Astrocyte (in vitro differentiated cells and primary cell): ENCODE measurements at regions not wholly inside any gene's neighbourhood (a gene's known extent, or its start where the extent isn't known, plus 50 kb on each side); places are given as distances from the start of the nearest gene placed in this dataset.

Experiments used
- DNase-seq: peaks from one replicate; pipeline ENCODE4 v3.0.0-alpha.2; 2010; ENCODE audit warnings: low read depth
- FAIRE-seq: peaks from 2 replicates; lab custom pipeline; 2011; peaks lifted over from hg19 to GRCh38; lab: Jason Lieb, UNC
- H2AFZ ChIP-seq: 2 replicates; pipeline ENCODE4 v1.6.0; 2012; ENCODE audit warnings: low read depth, low read length, inconsistent platforms
- H3K27ac ChIP-seq: 2 replicates; pipeline ENCODE4 v1.5.1; 2011; ENCODE audit warnings: low read depth, low read length, inconsistent platforms
- H3K27me3 ChIP-seq: 2 replicates; pipeline ENCODE4 v1.6.0; 2011; ENCODE audit warnings: low read length, inconsistent platforms; ENCODE audit not compliant: insufficient read depth
- H3K36me3 ChIP-seq: 2 replicates; pipeline ENCODE4 v1.5.1; 2011; ENCODE audit warnings: low read length, inconsistent platforms; ENCODE audit not compliant: insufficient read depth
- H3K4me1 ChIP-seq: 2 replicates; pipeline ENCODE4 v1.5.1; 2011; ENCODE audit warnings: low read length, inconsistent platforms; ENCODE audit not compliant: insufficient read depth
- H3K4me2 ChIP-seq: 2 replicates; pipeline ENCODE4 v1.6.0; 2012; ENCODE audit warnings: low read length, inconsistent platforms
- H3K4me3 ChIP-seq: 2 replicates; pipeline ENCODE4 v1.5.1; 2011; ENCODE audit warnings: low read depth, mild to moderate bottlenecking, low read length, inconsistent platforms; ENCODE audit not compliant: insufficient read depth
- H3K79me2 ChIP-seq: 2 replicates; pipeline ENCODE4 v1.6.0; 2012; ENCODE audit warnings: mild to moderate bottlenecking, low read length, inconsistent platforms; ENCODE audit not compliant: insufficient read depth
- H3K9ac ChIP-seq: 2 replicates; pipeline ENCODE4 v1.6.0; 2012; ENCODE audit warnings: mild to moderate bottlenecking, low read length, inconsistent platforms
- H3K9me3 ChIP-seq: 2 replicates; pipeline ENCODE4 v1.5.1; 2012; ENCODE audit warnings: low read depth, mild to moderate bottlenecking, low read length, inconsistent platforms; ENCODE audit not compliant: insufficient read depth
- H4K20me1 ChIP-seq: 2 replicates; pipeline ENCODE4 v1.6.0; 2012; ENCODE audit warnings: low read length, inconsistent platforms; ENCODE audit not compliant: insufficient read depth
- H3K27ac Mint-ChIP-seq: one replicate; pipeline ENCODE4 v1.8.0; 2021; ENCODE audit warnings: mild to moderate bottlenecking, mixed read lengths; ENCODE audit not compliant: unreplicated experiment
- H3K27me3 Mint-ChIP-seq: one replicate; pipeline ENCODE4 v1.8.0; 2021; ENCODE audit warnings: low read depth, mixed read lengths; ENCODE audit not compliant: unreplicated experiment
- H3K36me3 Mint-ChIP-seq: one replicate; pipeline ENCODE4 v1.8.0; 2021; ENCODE audit warnings: low read depth, mixed read lengths; ENCODE audit not compliant: unreplicated experiment
- H3K4me1 Mint-ChIP-seq: one replicate; pipeline ENCODE4 v1.8.0; 2021; ENCODE audit warnings: low read depth, mixed read lengths; ENCODE audit not compliant: unreplicated experiment
- H3K4me3 Mint-ChIP-seq: one replicate; pipeline ENCODE4 v1.8.0; 2021; ENCODE audit warnings: mild to moderate bottlenecking, moderate library complexity, mixed read lengths; ENCODE audit not compliant: unreplicated experiment
- H3K9me3 Mint-ChIP-seq: one replicate; pipeline ENCODE4 v1.8.0; 2021; ENCODE audit warnings: mild to moderate bottlenecking, mixed read lengths; ENCODE audit not compliant: unreplicated experiment
- EZH2 ChIP-seq: IDR thresholded peaks from 2 replicates; pipeline ENCODE4 v1.6.1; 2012; ENCODE audit warnings: mild to moderate bottlenecking, low read length, inconsistent platforms; ENCODE audit not compliant: insufficient read depth
- TF ChIP-seq, protein P1 (sequence below): IDR thresholded peaks from 2 replicates; pipeline ENCODE4 v1.5.1; 2011; ENCODE audit warnings: low read depth, mild to moderate bottlenecking, inconsistent platforms, low read length, moderate library complexity; ENCODE audit not compliant: insufficient read depth

DNA sequence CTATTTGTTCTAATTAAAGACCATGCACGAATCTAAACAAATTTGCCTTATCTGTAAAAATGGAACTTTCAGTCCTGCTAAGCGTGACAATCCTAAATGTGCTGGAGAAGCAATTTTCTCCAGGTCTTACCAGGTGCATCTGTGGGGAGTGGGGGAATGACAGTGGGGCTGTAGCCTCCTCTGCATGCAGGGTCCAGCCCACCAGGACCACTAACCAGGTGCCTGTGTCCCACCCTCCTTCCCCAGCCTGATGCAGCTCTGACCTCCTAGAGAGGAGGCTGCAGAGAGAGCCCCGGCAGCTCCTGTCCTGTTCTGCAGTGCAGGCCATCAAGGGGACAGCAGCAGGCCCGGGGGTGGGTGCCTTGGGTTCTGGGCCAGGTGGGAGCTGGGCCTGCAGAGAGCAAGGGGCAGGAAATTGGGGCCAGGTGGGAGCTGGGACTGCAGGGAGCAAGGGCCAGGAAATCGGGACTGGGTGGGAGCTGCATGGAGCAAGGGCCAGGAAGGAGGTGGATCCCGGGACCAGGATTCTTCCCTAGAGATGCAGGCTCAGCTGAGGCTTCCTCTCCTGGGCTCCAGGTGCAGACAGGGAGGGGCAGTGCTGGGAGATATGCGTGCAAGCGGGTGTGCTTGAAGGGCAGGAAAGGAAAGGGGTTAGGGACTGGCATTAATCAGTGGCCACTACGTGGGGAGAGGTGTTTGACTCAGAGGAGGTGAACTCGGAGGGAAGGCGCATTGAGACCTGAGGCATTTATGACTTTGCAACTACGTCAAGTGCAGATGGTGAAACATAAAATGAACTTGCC is 185.3 kb downstream of the ANKRD30B start:
- H3K4me1 Mint-ChIP-seq: no peaks in the 10 kb centered on the region
- DNase-seq: no peak
- H3K79me2 ChIP-seq: no peaks in the 10 kb centered on the region
- H3K4me3 Mint-ChIP-seq: no peak overlapping the region
- TF ChIP-seq EZH2: no peak
- TF ChIP-seq, protein P1, sequence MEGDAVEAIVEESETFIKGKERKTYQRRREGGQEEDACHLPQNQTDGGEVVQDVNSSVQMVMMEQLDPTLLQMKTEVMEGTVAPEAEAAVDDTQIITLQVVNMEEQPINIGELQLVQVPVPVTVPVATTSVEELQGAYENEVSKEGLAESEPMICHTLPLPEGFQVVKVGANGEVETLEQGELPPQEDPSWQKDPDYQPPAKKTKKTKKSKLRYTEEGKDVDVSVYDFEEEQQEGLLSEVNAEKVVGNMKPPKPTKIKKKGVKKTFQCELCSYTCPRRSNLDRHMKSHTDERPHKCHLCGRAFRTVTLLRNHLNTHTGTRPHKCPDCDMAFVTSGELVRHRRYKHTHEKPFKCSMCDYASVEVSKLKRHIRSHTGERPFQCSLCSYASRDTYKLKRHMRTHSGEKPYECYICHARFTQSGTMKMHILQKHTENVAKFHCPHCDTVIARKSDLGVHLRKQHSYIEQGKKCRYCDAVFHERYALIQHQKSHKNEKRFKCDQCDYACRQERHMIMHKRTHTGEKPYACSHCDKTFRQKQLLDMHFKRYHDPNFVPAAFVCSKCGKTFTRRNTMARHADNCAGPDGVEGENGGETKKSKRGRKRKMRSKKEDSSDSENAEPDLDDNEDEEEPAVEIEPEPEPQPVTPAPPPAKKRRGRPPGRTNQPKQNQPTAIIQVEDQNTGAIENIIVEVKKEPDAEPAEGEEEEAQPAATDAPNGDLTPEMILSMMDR: no peak
- H3K9me3 Mint-ChIP-seq: peaks cover 11% of the 10 kb centered on the region
- no peaks in the 10 kb centered on the region for H3K36me3 ChIP-seq
- H3K9me3 ChIP-seq: peaks cover 9% of the 10 kb centered on the region
- H3K27me3 Mint-ChIP-seq: peaks cover 14% of the 10 kb centered on the region
- H3K4me1 ChIP-seq: no peaks in the 10 kb centered on the region
- H3K9ac ChIP-seq: no peak overlapping the region
- no peak overlapping the region for H3K4me2 ChIP-seq
- no peak overlapping the region for H3K27ac Mint-ChIP-seq
- FAIRE-seq: no peak
- H3K36me3 Mint-ChIP-seq: no peaks in the 10 kb centered on the region
- H2AFZ ChIP-seq: no peak overlapping the region
- H4K20me1 ChIP-seq: no peaks in the 10 kb centered on the region
- H3K4me3 ChIP-seq: no peak overlapping the region
- H3K27me3 ChIP-seq: no peaks in the 10 kb centered on the region
- no peak overlapping the region for H3K27ac ChIP-seq

DNA sequence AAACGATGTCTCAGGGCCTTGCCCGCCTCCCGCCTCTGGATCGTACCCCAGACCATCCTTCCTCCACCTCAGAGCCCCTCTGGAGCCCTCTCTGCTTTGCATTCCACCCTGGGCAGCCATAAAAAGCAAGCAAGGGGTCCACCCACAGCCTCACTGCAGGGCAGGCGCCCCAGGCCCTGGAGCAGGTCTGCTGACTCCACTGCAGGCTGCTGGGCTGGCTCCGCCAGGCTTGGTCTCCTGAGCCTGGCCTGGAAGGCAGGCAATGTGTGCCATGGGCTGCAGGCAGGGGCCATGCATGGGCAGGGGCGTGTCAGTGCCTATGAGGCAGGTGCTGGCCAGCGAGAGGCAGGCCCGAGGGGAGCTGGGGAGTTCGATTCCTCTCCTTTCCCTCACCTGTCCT is 186.0 kb downstream of the ANKRD30B start:
- H3K79me2 ChIP-seq: no peaks in the 10 kb centered on the region
- no peaks in the 10 kb centered on the region for H4K20me1 ChIP-seq
- H3K4me3 ChIP-seq: no peak overlapping the region
- peaks cover 15% of the 10 kb centered on the region for H3K9me3 ChIP-seq
- no peaks in the 10 kb centered on the region for H3K4me1 Mint-ChIP-seq
- no peak overlapping the region for H2AFZ ChIP-seq
- peaks cover 14% of the 10 kb centered on the region for H3K27me3 Mint-ChIP-seq
- no peak overlapping the region for H3K27ac ChIP-seq
- no peaks in the 10 kb centered on the region for H3K36me3 ChIP-seq
- FAIRE-seq: no peak
- H3K27me3 ChIP-seq: no peaks in the 10 kb centered on the region
- TF ChIP-seq, protein P1: no peak
- TF ChIP-seq EZH2: no peak
- no peaks in the 10 kb centered on the region for H3K4me1 ChIP-seq
- H3K9me3 Mint-ChIP-seq: peaks cover 11% of the 10 kb centered on the region
- no peak overlapping the region for H3K27ac Mint-ChIP-seq
- H3K36me3 Mint-ChIP-seq: no peaks in the 10 kb centered on the region
- no peak overlapping the region for H3K9ac ChIP-seq
- no peak overlapping the region for H3K4me2 ChIP-seq
- no peak overlapping the region for H3K4me3 Mint-ChIP-seq
- DNase-seq: no peak

DNA sequence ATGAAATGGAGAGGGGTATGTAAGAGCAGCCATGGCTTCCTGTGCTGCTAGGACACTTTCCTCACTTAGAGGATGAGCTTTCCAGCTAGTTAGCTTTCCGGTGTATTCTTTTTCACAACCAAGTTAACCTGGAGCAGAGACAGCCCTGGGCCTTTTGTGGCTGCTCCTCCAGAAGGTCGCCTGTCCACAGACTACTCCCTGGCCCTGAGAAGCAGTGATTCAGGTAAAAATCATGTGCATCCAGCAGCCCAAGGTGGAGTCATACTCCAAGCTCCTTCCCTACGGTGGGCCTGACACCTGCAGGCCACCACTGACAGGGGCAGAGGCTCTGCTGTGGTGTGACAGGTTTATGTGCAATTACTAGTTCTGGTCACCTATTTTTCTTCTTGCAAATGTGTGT is 187.2 kb downstream of the ANKRD30B start:
- H3K9me3 Mint-ChIP-seq: peaks cover 4% of the 10 kb centered on the region
- no peak for FAIRE-seq
- H3K9me3 ChIP-seq: peaks cover 15% of the 10 kb centered on the region

More for the DNA sequence above, 187.2 kb downstream of the ANKRD30B start:
- no peak for DNase-seq
- H2AFZ ChIP-seq: no peak overlapping the region
- no peaks in the 10 kb centered on the region for H3K79me2 ChIP-seq
- Mint-ChIP-seq H3K36me3 (no peaks in the 10 kb centered on the region), H3K27me3 (peaks cover 14% of the 10 kb centered on the region), H3K4me3 (no peak overlapping the region), H3K4me1 (no peaks in the 10 kb centered on the region), H3K27ac (no peak overlapping the region)
- no peaks in the 10 kb centered on the region for H3K4me1 ChIP-seq
- no peak overlapping the region for H3K4me2 ChIP-seq
- H3K4me3 ChIP-seq: no peak overlapping the region
- H3K27me3 ChIP-seq: no peaks in the 10 kb centered on the region
- no peaks in the 10 kb centered on the region for H3K36me3 ChIP-seq
- no peak overlapping the region for H3K27ac ChIP-seq
- no peak for TF ChIP-seq EZH2
- TF ChIP-seq, protein P1: no peak
- no peak overlapping the region for H3K9ac ChIP-seq
- H4K20me1 ChIP-seq: no peaks in the 10 kb centered on the region
